Midbrain (tissue), 1 donor: ENCODE measurements at regions not wholly inside any gene's neighbourhood (a gene's known extent, or its start where the extent isn't known, plus 50 kb on each side); places are given as distances from the start of the nearest gene placed in this dataset.

Source experiments
- DNase-seq: peaks from one replicate; lab custom pipeline; 2025; lab: John Stamatoyannopoulos, UW

- peak; percentile 43 for DNase-seq
These were observed 57.1 kb upstream of the RHOBTB1 start for GRCh38 chr10:61000769-61001730.

- no peak for DNase-seq
These were observed 54.9 kb upstream of the RHOBTB1 start for GRCh38 chr10:60998932-60999331.

- no peak for DNase-seq
These were observed 50.1 kb upstream of the RHOBTB1 start for GRCh38 chr10:60994128-60994527.
